OCI-LY1 (cell line): ENCODE measurements at regions not wholly inside any gene's neighbourhood (a gene's known extent, or its start where the extent isn't known, plus 50 kb on each side); places are given as distances from the start of the nearest gene placed in this dataset.

Experiments used
- H2AFZ ChIP-seq: fragments of 200-600 bp; sonication (generic), shearing (Covaris generic); 2 replicates; pipeline ENCODE4 v1.6.0; 2014; ENCODE audit warnings: antibody characterized with exemption, mild to moderate bottlenecking, low read length
- H3F3A ChIP-seq: fragments of 200-600 bp; sonication (generic), shearing (Covaris generic); 2 replicates; pipeline ENCODE4 v1.6.0; 2014; ENCODE audit warnings: mild to moderate bottlenecking, antibody characterized with exemption, low read length, moderate library complexity; ENCODE audit not compliant: insufficient read depth
- H3K27ac ChIP-seq: fragments of 200-600 bp; sonication (generic); 2 replicates; pipeline ENCODE4 v1.5.1; 2014; ENCODE audit warnings: low read length, mixed run types, mild to moderate bottlenecking, low read depth; ENCODE audit not compliant: poor library complexity, severe bottlenecking
- H3K27me3 ChIP-seq: fragments of 200-600 bp; sonication (generic); 2 replicates; pipeline ENCODE4 v1.6.0; 2014; ENCODE audit warnings: antibody characterized with exemption, mild to moderate bottlenecking, low read length, moderate library complexity; ENCODE audit not compliant: insufficient read depth
- H3K36me3 ChIP-seq: fragments of 200-600 bp; sonication (generic); 2 replicates; pipeline ENCODE4 v1.6.1; 2014; ENCODE audit warnings: mild to moderate bottlenecking, antibody characterized with exemption, low read length, moderate library complexity, mixed read lengths; ENCODE audit not compliant: insufficient read depth
- H3K4me1 ChIP-seq: fragments of 200-600 bp; sonication (generic); 2 replicates; pipeline ENCODE4 v1.5.1; 2014; ENCODE audit warnings: mild to moderate bottlenecking, low read length, moderate library complexity; ENCODE audit not compliant: insufficient read depth, severe bottlenecking
- H3K4me2 ChIP-seq: fragments of 200-600 bp; sonication (generic), shearing (Covaris generic); 2 replicates; pipeline ENCODE4 v1.6.1; 2014; ENCODE audit warnings: low read length
- H3K4me3 ChIP-seq: fragments of 200-600 bp; sonication (generic); 2 replicates; pipeline ENCODE4 v1.5.1; 2014; ENCODE audit warnings: low read length, low read depth, mild to moderate bottlenecking, mixed read lengths; ENCODE audit not compliant: poor library complexity, severe bottlenecking
- H3K79me2 ChIP-seq: fragments of 200-600 bp; shearing (Covaris generic); 2 replicates; pipeline ENCODE4 v1.6.1; 2016; ENCODE audit warnings: mixed run types, low read length, mixed read lengths; ENCODE audit not compliant: insufficient read depth
- H3K9ac ChIP-seq: fragments of 200-600 bp; sonication (generic), shearing (Covaris generic); 2 replicates; pipeline ENCODE4 v1.6.1; 2014; ENCODE audit warnings: mild to moderate bottlenecking, low read length, mixed read lengths
- H3K9me2 ChIP-seq: fragments of 200-600 bp; sonication (generic), shearing (Covaris generic); 2 replicates; pipeline ENCODE4 v1.6.1; 2014; ENCODE audit warnings: low read depth, mild to moderate bottlenecking, low read length, mixed read lengths
- H3K9me3 ChIP-seq: fragments of 200-600 bp; shearing (Covaris generic); 2 replicates; pipeline ENCODE4 v1.6.1; 2014; ENCODE audit warnings: low read length, mixed read lengths
- H4K20me1 ChIP-seq: fragments of 200-600 bp; sonication (generic), shearing (Covaris generic); 2 replicates; pipeline ENCODE4 v1.6.0; 2016; ENCODE audit warnings: mild to moderate bottlenecking, low read length; ENCODE audit not compliant: insufficient read depth
- CTCF ChIP-seq: fragments of 200-600 bp; sonication (generic), shearing (Covaris generic); IDR thresholded peaks from 2 replicates; pipeline ENCODE4 v1.5.1; 2017; ENCODE audit warnings: mild to moderate bottlenecking, antibody characterized with exemption, low read length, moderate library complexity, mixed read lengths
- EZH2 ChIP-seq: fragments of 200-600 bp; sonication (generic), shearing (Covaris generic); IDR thresholded peaks from 2 replicates; pipeline ENCODE4 v1.8.0; 2017; ENCODE audit warnings: borderline replicate concordance, mixed run types, mild to moderate bottlenecking, antibody characterized with exemption, low read length, moderate library complexity, mixed read lengths

DNA sequence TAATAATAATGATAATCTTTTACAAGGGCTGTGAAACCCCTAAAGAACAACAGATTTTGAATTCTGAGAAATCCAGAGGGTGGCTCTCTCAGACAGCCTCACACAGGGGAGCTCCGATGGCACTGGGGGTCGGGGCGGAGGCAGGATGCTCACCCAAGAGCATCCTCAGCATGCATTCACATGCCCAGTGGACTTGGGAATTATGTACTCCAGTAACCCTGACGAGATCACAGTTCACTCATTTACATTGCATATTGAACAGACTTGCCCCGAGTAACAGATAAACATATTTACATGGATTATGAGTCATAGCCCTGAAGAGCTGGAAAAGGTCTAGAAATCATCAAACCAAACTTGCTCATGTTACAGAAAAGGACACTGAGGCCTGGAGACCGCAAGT is 482.7 kb upstream of the JARID2 start:
- Histone ChIP-seq H3K9me3 (no peaks in the 10 kb centered on the region), H3K9ac (no peak overlapping the region), H3K4me3 (no peak overlapping the region), H2AFZ (no peak overlapping the region), H4K20me1 (no peaks in the 10 kb centered on the region), H3K9me2 (no peaks in the 10 kb centered on the region), H3K4me2 (no peak overlapping the region), H3K4me1 (no peaks in the 10 kb centered on the region), H3F3A (no peaks in the 10 kb centered on the region), H3K36me3 (no peaks in the 10 kb centered on the region), H3K27me3 (no peaks in the 10 kb centered on the region), H3K27ac (no peak overlapping the region), H3K79me2 (no peaks in the 10 kb centered on the region)
- TF ChIP-seq EZH2 (no peak), CTCF (no peak)

- Histone ChIP-seq H3K4me2 (no peak overlapping the region), H3F3A (no peaks in the 10 kb centered on the region), H3K4me1 (no peaks in the 10 kb centered on the region), H3K9me2 (no peaks in the 10 kb centered on the region), H3K4me3 (no peak overlapping the region), H3K36me3 (no peaks in the 10 kb centered on the region), H3K79me2 (no peaks in the 10 kb centered on the region), H2AFZ (no peak overlapping the region), H3K27ac (no peak overlapping the region), H3K9me3 (no peaks in the 10 kb centered on the region), H4K20me1 (no peaks in the 10 kb centered on the region), H3K27me3 (no peaks in the 10 kb centered on the region), H3K9ac (no peak overlapping the region)
- no peak for TF ChIP-seq EZH2
- no peak for TF ChIP-seq CTCF
Observed at GRCh38 chr6:14763616-14764015, 482.3 kb upstream of the JARID2 start.

DNA sequence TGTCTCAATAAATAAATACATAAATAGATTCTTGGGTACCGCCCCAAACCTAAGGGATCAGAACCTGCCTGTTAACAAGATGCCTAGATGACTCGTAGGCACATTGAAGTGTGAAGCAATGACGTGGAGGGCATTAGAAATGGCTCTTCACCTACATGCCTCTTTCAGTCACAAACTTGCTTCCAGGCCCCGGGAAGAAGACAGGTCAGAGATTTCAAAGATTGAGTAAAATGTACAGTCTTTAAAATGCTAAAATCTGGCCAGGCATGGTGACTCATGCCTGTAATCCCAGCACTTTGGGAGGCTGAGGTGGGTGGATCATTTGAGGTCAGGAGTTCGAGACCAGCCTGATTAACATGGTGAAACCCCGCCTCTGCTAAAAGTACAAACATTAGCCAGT is 480.8 kb upstream of the JARID2 start:
- Histone ChIP-seq H2AFZ (no peak overlapping the region), H4K20me1 (no peaks in the 10 kb centered on the region), H3F3A (no peaks in the 10 kb centered on the region), H3K27me3 (no peaks in the 10 kb centered on the region), H3K4me3 (no peak overlapping the region), H3K9ac (no peak overlapping the region), H3K9me2 (no peaks in the 10 kb centered on the region), H3K4me1 (no peaks in the 10 kb centered on the region), H3K79me2 (no peaks in the 10 kb centered on the region), H3K4me2 (no peak overlapping the region), H3K36me3 (no peaks in the 10 kb centered on the region), H3K9me3 (no peaks in the 10 kb centered on the region), H3K27ac (no peak overlapping the region)
- TF ChIP-seq EZH2 (no peak), CTCF (no peak)
